Activated T-cell treated with anti-CD3 and anti-CD28 coated beads for 4 hours (primary cell): ENCODE measurements at regions not wholly inside any gene's neighbourhood (a gene's known extent, or its start where the extent isn't known, plus 50 kb on each side); places are given as distances from the start of the nearest gene placed in this dataset.

Experiments used
- DNase-seq: peaks from one replicate; pipeline ENCODE4 v3.0.0-alpha.2; 2020

GRCh38 chr2:230643576-230644291 is 68.9 kb upstream of the CAB39 start:
- peak; percentile 50 for DNase-seq

GRCh38 chr2:230644356-230644935 is 68.2 kb upstream of the CAB39 start:
- no peak for DNase-seq

- no peak for DNase-seq
Measured at GRCh38 chr2:230648356-230648755, 64.3 kb upstream of the CAB39 start.

- DNase-seq: no peak
Measured at GRCh38 chr2:230650585-230651137, 62.0 kb upstream of the CAB39 start.

- no peak for DNase-seq
Measured at GRCh38 chr2:230654057-230654456, 58.6 kb upstream of the CAB39 start.

- DNase-seq: no peak
Measured at GRCh38 chr2:230657462-230657861, 55.2 kb upstream of the CAB39 start.

GRCh38 chr2:230657906-230658305 is 54.7 kb upstream of the CAB39 start:
- no peak for DNase-seq

GRCh38 chr2:230658577-230658876 is 54.1 kb upstream of the CAB39 start:
- no peak for DNase-seq

- peak; percentile 40 for DNase-seq
Measured at GRCh38 chr2:230658877-230659652, 53.6 kb upstream of the CAB39 start.

- DNase-seq: no peak
Measured at GRCh38 chr2:230660294-230661060, 52.2 kb upstream of the CAB39 start.

- peak; percentile 40 for DNase-seq
Measured at GRCh38 chr2:230661072-230661957, 51.3 kb upstream of the CAB39 start.
